Medulla oblongata (tissue), 1 donor: ENCODE measurements at regions not wholly inside any gene's neighbourhood (a gene's known extent, or its start where the extent isn't known, plus 50 kb on each side); places are given as distances from the start of the nearest gene placed in this dataset.
"Not testable (repeated sequence)": the region's sequence is repeated elsewhere in the genome, so short reads cannot be mapped to it uniquely, and the experiment has no call there.

Experiments used
- DNase-seq: peaks from one replicate; pipeline ENCODE4 v3.0.0-alpha.2; 2015; ENCODE audit errors: extremely low spot score

DNA sequence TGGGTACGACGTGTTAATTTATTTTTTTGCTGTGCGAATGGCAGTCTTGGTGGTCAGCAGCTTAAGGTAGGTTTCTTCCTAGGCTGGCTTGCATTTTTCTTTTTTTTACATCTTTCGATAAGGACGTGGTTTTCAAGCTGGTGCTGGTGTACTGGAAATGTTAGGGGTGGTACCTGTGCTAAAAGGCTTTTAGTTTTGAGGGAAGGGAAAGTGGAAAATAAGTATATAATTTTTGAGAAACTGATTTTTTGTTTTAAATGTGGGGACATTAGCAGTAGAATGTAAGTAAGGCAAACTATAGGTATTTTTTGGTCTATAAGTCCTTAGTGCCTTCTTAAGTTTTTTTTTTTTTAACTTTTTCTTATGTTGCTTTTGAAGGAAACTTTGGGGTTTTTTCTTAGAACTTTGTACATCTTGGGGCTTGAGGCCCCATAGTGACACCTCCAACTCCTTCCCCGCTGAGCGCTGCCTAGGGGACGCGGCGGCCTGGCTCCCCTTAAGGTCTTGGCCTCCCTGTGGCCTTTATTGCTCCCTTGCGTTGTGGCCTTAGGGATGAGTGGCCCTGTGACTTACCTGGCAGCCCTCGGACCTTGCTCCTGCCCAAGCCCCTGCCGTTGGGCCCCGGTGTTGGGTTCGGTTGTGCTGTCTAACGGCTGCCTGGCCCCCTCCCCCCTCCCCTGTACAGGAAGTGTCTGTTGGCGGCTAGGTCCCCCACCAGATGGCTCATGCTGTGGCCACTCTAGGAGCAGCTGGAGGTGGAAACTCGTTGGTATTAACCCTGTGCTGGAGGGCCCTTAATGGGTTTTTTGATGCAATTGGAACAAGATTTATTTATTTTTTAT is 88.0 kb upstream of the RPRML start:
- peak; percentile 85 for DNase-seq

- DNase-seq, result no peak
These were observed 87.0 kb upstream of the RPRML start for GRCh38 chr17:47066095-47066494.

DNA sequence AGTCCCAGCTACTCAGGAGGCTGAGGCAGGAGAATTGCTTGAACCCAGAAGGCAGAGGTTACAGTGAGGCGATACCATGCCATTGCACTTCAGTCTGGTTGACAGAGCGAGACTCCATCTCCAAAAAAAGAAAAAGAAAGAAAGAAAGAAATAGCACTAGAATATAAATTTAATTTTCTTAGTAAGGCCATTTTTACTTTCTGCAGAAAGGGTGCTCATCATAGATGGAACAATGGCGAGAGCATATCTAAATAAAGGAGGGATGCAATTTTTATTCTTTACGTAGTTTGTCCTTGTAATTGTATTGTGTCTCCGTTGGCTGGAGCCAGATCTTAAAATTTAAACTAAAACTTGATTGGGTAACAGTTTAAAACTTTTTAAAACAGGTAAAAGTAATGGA is 85.6 kb upstream of the RPRML start:
- DNase-seq, result no peak

DNA sequence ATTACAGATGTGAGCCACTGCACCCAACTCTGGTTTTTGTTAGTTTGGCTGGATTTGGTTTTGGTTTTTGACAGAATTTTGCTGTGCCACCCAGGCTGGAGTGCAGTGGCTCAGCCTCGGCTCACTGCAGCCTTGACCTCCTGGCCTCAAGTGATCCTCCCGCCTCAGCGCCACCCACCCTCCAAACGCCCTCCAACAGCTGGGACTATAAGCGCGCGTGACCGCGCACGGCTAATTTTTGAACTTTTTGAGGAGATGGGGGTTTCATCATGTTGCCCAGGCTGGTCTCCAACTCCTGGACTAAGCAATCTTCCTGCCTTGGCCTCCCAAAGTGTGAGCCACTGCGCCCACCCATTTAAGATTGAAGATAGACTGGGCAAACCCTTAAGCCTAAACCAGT is 84.4 kb upstream of the RPRML start:
- DNase-seq, result no peak

DNA sequence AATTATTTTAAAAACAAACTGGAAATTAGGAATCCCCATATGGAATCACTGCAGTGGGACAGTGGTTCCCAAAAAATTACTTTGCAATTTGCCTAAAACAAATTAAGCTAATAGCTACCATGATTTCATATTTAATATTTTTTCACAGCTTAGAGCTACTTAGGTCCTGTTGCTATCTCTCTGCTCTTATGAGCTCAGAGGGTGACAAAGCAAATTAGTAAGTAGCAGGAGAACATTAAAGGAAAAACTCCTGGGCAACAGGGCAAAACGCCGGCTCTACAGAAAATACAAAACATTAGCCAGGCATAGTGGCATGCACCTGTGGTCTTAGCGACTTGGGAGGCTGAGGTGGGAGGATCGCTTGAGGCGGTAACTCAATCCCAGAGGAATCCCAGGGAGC is 83.8 kb upstream of the RPRML start:
- not testable (repeated sequence) for DNase-seq

DNA sequence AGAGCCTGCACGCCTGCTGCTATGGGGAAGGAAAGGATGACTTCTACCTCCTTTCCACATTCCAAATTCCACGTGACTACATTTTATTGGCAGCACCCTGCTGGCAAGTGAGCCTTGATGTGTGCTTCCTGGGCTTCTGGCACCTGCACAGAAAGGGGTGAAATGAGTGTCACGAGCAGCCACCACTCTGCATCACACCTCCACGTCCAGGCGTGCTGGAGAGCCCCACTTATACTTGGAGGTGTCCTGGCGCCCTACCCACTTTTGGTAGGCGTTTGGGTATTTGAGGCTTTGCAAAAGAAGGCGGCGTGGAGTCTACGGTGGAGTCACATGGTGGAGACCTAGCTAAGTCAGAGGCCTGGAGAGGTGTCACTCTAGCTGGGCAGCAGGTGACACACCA is 81.0 kb upstream of the RPRML start:
- not testable (repeated sequence) for DNase-seq

DNA sequence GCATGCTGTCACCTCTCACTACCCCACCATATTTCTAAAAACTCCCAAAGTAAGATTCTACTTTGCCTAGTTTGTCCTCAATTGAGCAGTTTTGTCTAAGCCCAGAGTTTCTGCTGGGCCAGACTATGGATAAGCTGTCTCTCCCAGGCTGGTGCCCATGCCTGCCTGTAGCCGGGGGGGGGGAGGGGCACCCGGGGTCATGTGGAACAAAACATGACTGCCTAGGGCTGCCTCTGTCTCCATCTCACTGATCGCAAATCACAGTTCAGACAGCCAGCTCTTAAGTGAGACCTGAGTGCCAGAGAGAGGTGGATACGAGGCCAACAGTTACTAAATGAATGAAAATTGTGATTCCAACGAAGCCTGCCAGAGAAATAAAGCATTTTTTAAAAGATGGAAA is 78.8 kb upstream of the RPRML start:
- DNase-seq, result no peak

DNA sequence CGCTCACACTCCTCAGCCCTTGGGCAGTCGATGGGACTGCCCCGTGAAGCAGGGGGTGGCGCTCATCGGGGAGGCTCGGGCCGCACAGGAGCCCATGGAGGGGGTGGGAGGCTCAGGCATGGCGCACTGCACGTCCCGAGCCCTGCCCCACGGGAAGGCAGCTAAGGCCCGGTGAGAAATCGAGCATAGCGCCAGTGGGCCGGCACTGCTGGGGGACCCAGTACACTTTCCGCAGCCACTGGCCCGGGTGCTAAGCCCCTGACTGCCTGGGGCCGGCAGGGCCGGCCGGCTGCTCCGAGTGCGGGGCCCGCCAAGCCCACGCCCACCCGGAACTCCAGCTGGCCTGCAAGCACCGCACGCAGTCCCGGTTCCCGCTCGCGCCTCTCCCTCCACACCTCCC is 78.2 kb upstream of the RPRML start:
- DNase-seq, result not testable (repeated sequence)

- DNase-seq, result not testable (repeated sequence)
These were observed 77.6 kb upstream of the RPRML start for GRCh38 chr17:47056687-47057086.
